GM18511 (cell line): ENCODE measurements at regions not wholly inside any gene's neighbourhood (a gene's known extent, or its start where the extent isn't known, plus 50 kb on each side); places are given as distances from the start of the nearest gene placed in this dataset.

Experiments used
- ATAC-seq: cut with Tn5 transposase; IDR thresholded peaks from one replicate; pipeline ENCODE4 v1.9.1; 2021; ENCODE audit warnings: mild to moderate bottlenecking, moderate library complexity; ENCODE audit not compliant: unreplicated experiment

- ATAC-seq = no peak
Measured at GRCh38 chr13:59182241-59182640, 981.5 kb downstream of the DIAPH3 start.

GRCh38 chr13:59197397-59197796, 966.3 kb downstream of the DIAPH3 start:
- ATAC-seq = no peak

GRCh38 chr13:59201841-59202240, 961.9 kb downstream of the DIAPH3 start:
- ATAC-seq = no peak

- no peak for ATAC-seq
Measured at GRCh38 chr13:59203855-59204254, 959.9 kb downstream of the DIAPH3 start.

GRCh38 chr13:59205501-59205900, 958.2 kb downstream of the DIAPH3 start:
- no peak for ATAC-seq

GRCh38 chr13:59208405-59209195, 955.1 kb downstream of the DIAPH3 start:
- no peak for ATAC-seq

GRCh38 chr13:59210543-59210942, 953.2 kb downstream of the DIAPH3 start:
- ATAC-seq = no peak

- ATAC-seq = no peak
Measured at GRCh38 chr13:59211606-59212005, 952.1 kb downstream of the DIAPH3 start.

- no peak for ATAC-seq
Measured at GRCh38 chr13:59229401-59229800, 934.3 kb downstream of the DIAPH3 start.

GRCh38 chr13:59229861-59230260, 933.9 kb downstream of the DIAPH3 start:
- ATAC-seq = no peak

- no peak for ATAC-seq
Measured at GRCh38 chr13:59230484-59231264, 933.1 kb downstream of the DIAPH3 start.

- no peak for ATAC-seq
Measured at GRCh38 chr13:59236309-59236919, 927.3 kb downstream of the DIAPH3 start.

GRCh38 chr13:59236944-59237343, 926.8 kb downstream of the DIAPH3 start:
- ATAC-seq = no peak

GRCh38 chr13:59247171-59247570, 916.6 kb downstream of the DIAPH3 start:
- no peak for ATAC-seq

GRCh38 chr13:59250336-59251189, 913.2 kb downstream of the DIAPH3 start:
- ATAC-seq = no peak

GRCh38 chr13:59259165-59260000, 904.3 kb downstream of the DIAPH3 start:
- ATAC-seq = no peak

GRCh38 chr13:59261928-59262488, 901.7 kb downstream of the DIAPH3 start:
- no peak for ATAC-seq

- ATAC-seq = no peak
Measured at GRCh38 chr13:59263531-59263930, 900.2 kb downstream of the DIAPH3 start.

- ATAC-seq = no peak
Measured at GRCh38 chr13:59266478-59267063, 897.2 kb downstream of the DIAPH3 start.
